ENCODE measurements at regions not wholly inside any gene's neighbourhood (a gene's known extent, or its start where the extent isn't known, plus 50 kb on each side); places are given as distances from the start of the nearest gene placed in this dataset.

DNA sequence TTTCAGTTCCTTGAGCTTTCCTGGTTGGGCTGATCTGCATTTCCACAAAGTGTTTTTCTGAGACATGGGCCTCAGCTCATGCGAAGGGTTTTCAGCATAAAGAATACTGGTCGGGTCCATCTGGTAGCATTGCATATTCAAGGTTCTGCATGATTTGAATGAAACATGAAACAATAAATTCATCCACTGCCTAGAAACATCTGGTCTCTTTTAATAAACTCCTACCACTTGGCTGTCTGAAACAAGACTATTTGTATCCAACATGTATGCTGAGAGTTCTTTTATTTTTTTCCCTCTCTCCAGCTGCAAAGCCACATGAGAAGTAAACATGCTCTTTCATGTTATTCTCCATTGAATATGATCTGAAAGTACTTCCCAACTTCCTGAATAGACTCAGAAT lies 314.9 kb upstream of the SOX11 start:
- DNase-seq: no peak

- DNase-seq: no peak
Observed at GRCh38 chr2:5379811-5380210, 312.4 kb upstream of the SOX11 start.

DNA sequence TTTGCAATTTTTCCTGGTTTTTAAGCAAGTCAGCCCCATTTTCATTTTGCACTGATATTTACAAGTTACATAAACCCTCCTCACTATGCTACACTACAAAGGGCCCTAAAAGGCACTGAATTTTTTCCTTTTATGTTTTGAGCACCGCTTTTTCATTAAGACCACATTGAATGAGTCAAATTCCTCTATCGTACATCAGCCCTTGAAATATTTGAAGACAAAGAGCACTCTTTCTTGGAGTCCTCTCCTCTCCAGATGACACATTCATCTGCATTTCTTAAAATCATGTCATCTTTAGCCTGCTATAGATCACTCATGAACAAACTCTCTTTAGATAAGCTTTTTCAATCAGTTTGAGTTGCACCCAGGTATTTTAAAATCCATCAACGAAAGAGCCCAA lies 306.6 kb upstream of the SOX11 start:
- no peak for DNase-seq

- no peak for DNase-seq
Observed at GRCh38 chr2:5387406-5387805, 304.8 kb upstream of the SOX11 start.

- no peak for DNase-seq
Observed at GRCh38 chr2:5389740-5390139, 302.4 kb upstream of the SOX11 start.

DNA sequence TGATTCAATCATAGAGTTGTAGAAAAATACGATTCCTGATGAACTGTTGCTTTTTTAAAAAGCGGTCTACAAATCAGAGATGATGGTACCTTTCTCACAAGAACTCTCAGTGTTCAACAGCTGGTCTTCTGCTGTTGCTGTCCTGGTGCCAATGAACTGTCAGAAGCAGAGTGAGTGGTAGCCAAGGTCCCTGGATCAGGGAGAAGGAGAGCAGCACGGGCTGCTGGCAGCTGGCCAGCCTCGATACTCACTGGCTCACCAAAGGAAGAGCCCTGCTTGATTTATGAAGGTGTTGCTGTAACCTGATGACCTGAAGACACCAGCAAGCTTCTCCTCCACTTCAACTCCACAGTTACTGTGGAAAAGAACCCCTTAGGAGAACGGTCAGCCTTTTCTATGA lies 300.8 kb upstream of the SOX11 start:
- DNase-seq: no peak

- no peak for DNase-seq
Observed at GRCh38 chr2:5392658-5393057, 299.5 kb upstream of the SOX11 start.

DNA sequence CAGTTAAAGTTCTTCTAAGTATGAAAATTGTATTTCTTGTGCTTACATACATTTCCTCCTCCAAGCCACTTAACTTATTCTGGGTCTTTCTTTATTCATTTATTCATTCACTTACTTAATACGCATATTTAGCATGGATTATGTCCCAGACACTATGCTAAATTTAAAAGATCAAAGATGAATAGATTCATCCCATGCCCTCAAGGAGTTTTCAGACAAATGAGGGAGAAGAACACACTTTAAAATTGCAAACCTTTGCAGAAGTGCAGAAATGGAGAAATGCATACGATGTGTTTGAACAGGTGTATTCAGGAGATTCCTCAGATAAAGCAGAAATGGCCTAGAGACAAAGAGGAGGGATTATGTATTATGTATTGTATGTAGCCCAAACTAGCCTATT lies 298.7 kb upstream of the SOX11 start:
- DNase-seq: no peak

- no peak for DNase-seq
Observed at GRCh38 chr2:5394223-5394622, 298.0 kb upstream of the SOX11 start.

- no peak for DNase-seq
Observed at GRCh38 chr2:5401115-5401657, 291.0 kb upstream of the SOX11 start.

DNA sequence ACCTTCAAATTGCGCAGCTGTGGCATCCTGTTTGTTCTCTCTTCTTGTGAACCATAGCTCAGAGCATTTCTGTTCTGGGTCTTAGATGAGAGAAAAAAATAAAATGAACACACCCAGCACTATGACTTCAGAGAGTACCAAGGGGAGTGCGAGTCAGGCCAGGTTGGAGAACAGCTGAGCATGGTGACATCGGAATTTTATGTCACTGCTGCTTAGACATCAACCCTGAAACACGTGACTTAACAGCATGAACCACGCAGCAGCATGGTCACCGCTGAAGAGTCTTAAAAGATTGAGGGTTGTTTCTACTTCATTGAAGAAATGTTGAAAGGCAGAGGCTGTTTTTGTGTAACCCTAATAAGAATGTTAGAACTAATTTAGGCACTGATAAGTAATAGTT lies 288.8 kb upstream of the SOX11 start:
- DNase-seq: no peak

DNA sequence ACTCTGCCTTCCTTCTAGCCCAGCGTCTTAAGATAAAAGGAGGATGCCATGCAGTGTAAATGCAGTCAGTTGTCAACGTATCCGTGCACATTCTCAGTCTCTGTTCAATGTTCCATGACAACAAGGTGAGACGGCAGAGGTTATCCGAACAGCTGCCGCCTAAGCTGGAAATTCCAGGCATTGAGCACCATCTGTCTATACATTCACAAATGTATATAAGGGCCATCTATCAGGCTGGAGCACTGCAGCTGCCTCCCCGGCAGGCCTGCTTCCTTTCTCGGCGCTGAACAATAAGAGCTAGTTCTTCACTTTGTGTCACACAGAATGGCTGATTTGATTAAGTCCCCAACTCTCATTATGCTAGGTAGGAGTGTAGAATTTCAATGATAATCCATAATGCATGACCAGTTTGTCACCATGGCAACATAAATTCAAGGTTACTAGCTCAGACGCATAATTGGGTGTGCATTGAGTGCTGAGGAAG lies 282.2 kb upstream of the SOX11 start:
- DNase-seq: no peak

DNA sequence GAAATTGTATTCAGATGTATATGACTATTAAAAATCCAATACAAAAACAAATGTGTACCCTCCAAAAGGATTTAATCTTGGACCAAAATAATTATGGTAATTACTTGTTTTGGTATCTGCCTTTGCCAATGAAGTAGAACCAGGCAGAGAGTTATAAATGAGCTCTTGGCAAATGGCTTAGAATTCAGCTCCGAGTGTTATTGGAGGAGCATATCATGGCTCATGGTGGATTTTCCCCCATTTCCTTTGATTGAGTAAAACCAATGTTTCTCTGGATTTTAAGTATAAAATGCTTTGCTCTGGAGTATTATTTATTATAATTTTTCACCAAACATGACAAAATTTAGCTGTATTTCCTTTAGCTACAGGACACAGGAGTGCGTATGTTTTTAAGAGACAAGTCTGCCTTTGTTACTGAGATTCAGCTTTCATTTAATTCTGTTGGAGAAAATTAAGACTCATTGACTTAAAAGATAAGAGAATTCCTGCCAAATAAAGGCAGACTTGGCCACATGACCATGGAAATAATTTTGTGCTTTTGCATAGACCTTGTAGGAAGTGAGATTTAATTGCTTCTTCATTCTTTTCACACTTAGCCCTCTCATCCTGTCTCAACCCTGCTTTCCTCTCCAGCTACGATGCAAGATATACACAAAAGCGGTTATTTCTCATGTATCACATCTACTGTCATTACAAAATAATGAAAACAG lies 281.0 kb upstream of the SOX11 start:
- DNase-seq: no peak

GRCh38 chr2:5412001-5412400 lies 280.2 kb upstream of the SOX11 start:
- DNase-seq: no peak

DNA sequence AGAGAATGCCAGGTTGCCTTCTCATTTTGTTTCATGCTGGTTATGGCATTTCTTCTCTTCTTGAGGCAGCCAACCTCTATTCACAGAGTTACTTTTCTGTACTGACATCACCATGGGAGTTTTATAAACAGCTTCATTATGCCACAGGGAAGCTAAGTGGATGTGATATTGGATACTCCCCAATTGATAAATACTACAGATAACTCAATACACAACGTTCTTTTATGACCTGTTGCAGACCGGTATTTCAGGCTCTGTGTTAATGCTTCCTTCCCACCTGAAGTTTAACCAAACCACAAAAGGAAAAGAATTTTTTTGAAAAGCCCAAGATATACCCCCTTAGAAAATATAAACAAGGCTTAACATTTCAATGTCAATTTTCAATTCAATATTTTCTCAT lies 258.3 kb upstream of the SOX11 start:
- DNase-seq: no peak

- DNase-seq: no peak
Observed at GRCh38 chr2:5437375-5437774, 254.8 kb upstream of the SOX11 start.

GRCh38 chr2:5440174-5440573 lies 252.0 kb upstream of the SOX11 start:
- DNase-seq: no peak

GRCh38 chr2:5442736-5443135 lies 249.4 kb upstream of the SOX11 start:
- no peak for DNase-seq

DNA sequence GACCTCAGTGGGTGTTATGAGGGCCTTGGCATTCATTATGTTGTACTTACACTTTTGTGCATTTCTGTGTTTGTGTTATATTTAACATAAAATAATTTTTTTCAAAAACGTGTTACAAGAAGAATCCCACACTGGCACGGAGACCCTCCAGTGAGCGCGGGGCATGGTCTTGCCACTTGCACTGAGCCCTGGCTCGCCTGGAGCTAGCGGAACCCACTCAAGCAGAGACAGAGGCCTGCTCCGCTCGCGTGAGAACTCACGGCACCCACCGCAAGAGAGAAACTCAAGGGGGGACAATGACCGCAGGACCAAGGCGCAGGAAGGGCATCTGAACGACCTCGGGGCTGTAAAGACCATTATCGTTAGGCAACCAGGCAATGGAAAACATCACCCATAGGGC lies 248.0 kb upstream of the SOX11 start:
- no peak for DNase-seq

DNA sequence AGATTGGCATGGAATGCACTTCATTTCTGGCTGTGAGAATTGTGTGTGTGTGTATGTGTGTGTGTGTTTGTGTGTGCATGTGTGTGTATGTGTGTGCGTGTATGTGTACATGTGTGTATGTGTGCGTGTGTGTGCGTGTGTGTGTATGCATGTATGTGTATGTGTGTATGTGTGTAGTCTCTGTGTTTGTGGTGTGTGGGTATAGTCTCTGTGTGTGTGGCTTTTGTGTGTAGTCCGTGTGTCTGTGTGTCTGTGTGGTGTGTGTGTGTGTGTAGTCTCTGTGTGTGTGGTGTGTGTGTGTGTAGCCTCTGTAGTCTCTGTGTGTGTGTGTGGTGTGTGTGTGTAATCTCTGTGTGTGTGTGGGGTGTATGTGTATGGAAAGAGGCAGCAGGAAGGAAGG lies 247.3 kb upstream of the SOX11 start:
- no peak for DNase-seq

GRCh38 chr2:5449867-5450266 lies 242.3 kb upstream of the SOX11 start:
- no peak for DNase-seq

DNA sequence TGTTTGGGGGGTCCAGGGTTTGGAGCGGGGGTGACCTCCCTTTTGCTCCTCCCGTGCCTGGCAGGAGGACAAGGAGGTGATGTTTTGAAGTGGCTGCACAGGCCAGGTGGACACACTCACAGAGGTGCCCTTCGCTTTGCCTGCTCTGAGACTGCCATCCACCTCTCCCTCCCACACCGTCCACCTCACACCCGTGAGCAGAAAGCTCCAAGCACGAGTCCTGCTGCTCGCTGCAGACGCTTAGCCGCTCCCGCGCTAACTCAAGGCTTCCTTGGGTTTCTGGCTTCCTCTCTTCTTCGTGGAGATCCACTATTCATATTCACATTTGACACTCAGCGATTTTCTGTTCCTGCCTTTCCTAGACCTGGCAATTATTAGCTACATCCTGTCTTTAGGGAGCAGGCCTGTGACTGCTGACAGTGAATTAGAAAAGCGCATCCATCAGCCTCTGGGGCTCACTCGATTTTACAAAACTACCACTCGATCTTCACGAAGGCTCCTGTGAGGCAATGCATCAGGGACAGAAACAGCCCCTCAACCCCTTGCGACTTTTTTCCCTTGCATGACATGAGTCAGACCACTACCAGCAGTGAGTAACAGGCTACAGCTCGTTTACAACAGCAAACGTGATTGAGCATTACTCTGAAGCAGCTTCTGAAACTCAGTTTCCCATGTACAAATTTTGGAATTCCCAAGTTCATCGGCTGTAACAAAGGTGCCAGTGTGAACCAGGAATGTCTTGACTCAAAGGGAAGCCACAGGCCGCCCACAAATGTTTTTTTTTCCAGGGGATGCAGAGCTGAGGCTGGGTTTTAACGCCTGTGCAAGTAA lies 238.7 kb upstream of the SOX11 start:
- no peak for DNase-seq

GRCh38 chr2:5454051-5454390 lies 238.2 kb upstream of the SOX11 start:
- DNase-seq: no peak

GRCh38 chr2:5459041-5459440 lies 233.1 kb upstream of the SOX11 start:
- DNase-seq: no peak

Data from activated CD8-positive, alpha-beta memory T cell treated with anti-CD3 and anti-CD28 coated beads for 24 hours (primary cell).